Brain microvascular endothelial cell (primary cell): ENCODE measurements at regions not wholly inside any gene's neighbourhood (a gene's known extent, or its start where the extent isn't known, plus 50 kb on each side); places are given as distances from the start of the nearest gene placed in this dataset.

Experiments used
- DNase-seq: peaks from one replicate; pipeline ENCODE4 v3.0.0-alpha.2; 2020
- H3K27ac ChIP-seq: fragments of 250-450 bp; sonication (Bioruptor Pico); 2 replicates; pipeline ENCODE4 v1.5.1; 2020; ENCODE audit warnings: mild to moderate bottlenecking, moderate library complexity
- H3K27me3 ChIP-seq: fragments of 250-450 bp; sonication (Bioruptor Pico); replicated peaks from 2 replicates; pipeline ENCODE4 v1.5.1; 2020; ENCODE audit warnings: mild to moderate bottlenecking
- H3K36me3 ChIP-seq: fragments of 250-450 bp; sonication (Bioruptor Pico); replicated peaks from 2 replicates; pipeline ENCODE4 v1.5.1; 2020; ENCODE audit warnings: mild to moderate bottlenecking
- H3K4me3 ChIP-seq: 2 replicates; pipeline ENCODE4 v1.5.1; 2011; ENCODE audit warnings: low read depth, mild to moderate bottlenecking, control low read depth, low read length, moderate library complexity
- in situ Hi-C: cut with HindIII; loops from 2 replicates; pipeline ENCODE4 v1.10.0; 2017; ENCODE audit warnings: low sequenced_read_pairs, low pct_ligation_motif_present
- TF ChIP-seq, protein P1 (sequence below): IDR thresholded peaks from 2 replicates; pipeline ENCODE4 v1.5.1; 2011; ENCODE audit warnings: low read depth, mild to moderate bottlenecking, moderate library complexity, low read length, control low read depth, inconsistent platforms; ENCODE audit errors: missing control alignments

DNA sequence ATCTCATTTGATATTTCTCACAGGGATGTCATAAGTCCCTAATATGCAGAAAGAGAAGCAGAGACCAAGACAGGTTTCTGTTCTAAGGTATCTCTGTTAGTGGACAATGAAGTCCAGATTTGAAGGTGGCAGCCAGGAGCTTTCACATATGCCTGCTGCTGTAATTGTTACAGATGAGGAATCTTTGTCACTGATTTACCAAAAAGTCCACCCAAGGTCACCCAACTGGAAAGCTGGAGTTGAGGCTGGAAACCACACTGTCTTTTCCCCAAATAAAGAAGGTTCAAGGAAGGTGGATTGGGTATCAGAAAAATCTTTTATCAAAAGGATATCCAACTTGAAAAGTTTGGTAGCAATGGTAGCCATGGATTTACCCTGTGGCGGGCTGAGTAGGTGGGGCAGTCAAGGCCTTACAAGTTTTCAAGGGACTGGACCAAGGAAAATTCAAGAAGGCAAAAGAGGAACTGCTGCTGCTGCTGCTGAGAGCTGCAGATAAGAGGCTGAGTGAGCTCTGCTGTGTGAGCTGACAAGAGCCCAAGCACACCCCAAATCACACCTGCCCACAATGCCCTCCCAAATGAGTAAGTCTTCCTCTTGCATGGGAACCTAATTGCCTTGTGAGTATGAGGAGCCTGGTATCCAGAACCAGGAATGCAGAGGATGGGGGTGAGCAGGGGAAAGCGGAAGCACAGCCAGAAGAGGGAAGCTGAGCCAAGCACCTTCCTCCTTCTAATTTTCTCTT lies 241.2 kb downstream of the ANAPC1 start:
- Histone ChIP-seq H3K4me3 (no peak overlapping the region), H3K27ac (no peak overlapping the region), H3K27me3 (no peaks in the 10 kb centered on the region), H3K36me3 (no peaks in the 10 kb centered on the region)
- TF ChIP-seq, protein P1, sequence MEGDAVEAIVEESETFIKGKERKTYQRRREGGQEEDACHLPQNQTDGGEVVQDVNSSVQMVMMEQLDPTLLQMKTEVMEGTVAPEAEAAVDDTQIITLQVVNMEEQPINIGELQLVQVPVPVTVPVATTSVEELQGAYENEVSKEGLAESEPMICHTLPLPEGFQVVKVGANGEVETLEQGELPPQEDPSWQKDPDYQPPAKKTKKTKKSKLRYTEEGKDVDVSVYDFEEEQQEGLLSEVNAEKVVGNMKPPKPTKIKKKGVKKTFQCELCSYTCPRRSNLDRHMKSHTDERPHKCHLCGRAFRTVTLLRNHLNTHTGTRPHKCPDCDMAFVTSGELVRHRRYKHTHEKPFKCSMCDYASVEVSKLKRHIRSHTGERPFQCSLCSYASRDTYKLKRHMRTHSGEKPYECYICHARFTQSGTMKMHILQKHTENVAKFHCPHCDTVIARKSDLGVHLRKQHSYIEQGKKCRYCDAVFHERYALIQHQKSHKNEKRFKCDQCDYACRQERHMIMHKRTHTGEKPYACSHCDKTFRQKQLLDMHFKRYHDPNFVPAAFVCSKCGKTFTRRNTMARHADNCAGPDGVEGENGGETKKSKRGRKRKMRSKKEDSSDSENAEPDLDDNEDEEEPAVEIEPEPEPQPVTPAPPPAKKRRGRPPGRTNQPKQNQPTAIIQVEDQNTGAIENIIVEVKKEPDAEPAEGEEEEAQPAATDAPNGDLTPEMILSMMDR, result no peak
- DNase-seq, result no peak
- in situ Hi-C loops, result no loop called here

DNA sequence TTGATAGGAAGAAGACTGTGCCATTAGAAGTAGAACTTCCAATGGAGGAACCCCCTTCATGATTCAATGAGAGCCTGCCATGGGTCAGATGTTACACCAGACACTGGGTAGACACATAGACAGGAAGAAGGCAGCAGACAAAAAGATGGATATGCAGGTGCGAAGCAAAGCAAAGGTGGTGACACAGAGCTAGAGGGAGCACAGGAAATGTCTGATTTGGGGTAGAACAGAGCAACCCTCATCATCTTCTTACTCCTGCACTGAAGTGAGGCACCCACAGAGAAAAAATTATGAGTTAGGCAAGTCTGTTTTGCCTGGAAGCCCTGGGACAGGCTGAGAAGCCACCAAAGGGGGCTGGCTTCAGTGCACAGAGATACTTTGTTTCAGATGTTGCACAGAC lies 240.2 kb downstream of the ANAPC1 start:
- Histone ChIP-seq H3K27me3 (no peaks in the 10 kb centered on the region), H3K36me3 (no peaks in the 10 kb centered on the region), H3K4me3 (no peak overlapping the region), H3K27ac (no peak overlapping the region)
- TF ChIP-seq, protein P1, result no peak
- in situ Hi-C loops, result no loop called here
- DNase-seq, result no peak

GRCh38 chr2:111647359-111647758 lies 236.6 kb downstream of the ANAPC1 start:
- Histone ChIP-seq H3K27me3 (no peaks in the 10 kb centered on the region), H3K4me3 (no peak overlapping the region), H3K27ac (no peak overlapping the region), H3K36me3 (no peaks in the 10 kb centered on the region)
- no peak for DNase-seq
- in situ Hi-C loops, result no loop called here
- TF ChIP-seq, protein P1, result no peak

DNA sequence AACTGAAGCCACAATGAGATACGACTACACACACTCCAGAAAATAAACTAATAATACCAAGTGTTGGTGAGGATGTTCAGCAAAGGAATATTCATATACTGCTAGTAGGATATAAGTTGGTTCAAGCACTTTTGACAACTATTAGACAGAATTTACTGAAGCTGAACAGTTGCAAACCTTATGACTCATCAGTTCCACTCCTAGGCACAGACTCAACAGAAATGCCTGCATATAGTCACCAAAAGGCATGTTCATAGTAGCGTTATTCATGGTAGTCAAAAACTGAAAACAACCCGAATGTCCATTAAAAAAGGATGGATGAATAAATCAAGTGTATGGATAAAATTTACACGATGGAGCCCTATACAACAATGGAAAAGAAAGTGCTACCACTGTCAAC lies 232.0 kb downstream of the ANAPC1 start:
- H3K4me3 ChIP-seq, result no peak overlapping the region
- TF ChIP-seq, protein P1, result no peak
- no peaks in the 10 kb centered on the region for H3K27me3 ChIP-seq
- H3K27ac ChIP-seq, result no peak overlapping the region
- DNase-seq, result no peak
- no peaks in the 10 kb centered on the region for H3K36me3 ChIP-seq
- in situ Hi-C loops, result no loop called here

DNA sequence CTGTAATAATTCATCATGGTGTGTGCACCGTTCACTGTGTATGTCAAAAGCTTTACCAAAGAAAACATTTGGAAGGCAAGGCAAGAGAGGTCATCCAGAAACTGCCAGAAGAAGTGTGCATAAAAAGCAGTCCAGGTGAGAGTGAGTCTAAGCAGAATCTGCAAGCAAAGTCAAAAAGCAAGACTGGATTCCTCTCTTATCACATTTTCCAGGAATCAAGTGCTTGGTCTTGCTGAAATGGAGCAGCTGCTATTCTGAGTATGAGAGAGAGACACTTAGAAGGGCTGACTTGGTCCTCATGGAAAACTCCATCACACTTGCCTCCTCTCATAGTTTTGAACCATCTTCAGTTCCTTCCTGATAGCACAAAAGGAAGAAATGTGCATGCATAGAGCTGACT lies 231.3 kb downstream of the ANAPC1 start:
- no peaks in the 10 kb centered on the region for H3K36me3 ChIP-seq
- in situ Hi-C loops, result no loop called here
- no peak overlapping the region for H3K27ac ChIP-seq
- TF ChIP-seq, protein P1, result no peak
- no peaks in the 10 kb centered on the region for H3K27me3 ChIP-seq
- H3K4me3 ChIP-seq, result no peak overlapping the region
- DNase-seq, result no peak

DNA sequence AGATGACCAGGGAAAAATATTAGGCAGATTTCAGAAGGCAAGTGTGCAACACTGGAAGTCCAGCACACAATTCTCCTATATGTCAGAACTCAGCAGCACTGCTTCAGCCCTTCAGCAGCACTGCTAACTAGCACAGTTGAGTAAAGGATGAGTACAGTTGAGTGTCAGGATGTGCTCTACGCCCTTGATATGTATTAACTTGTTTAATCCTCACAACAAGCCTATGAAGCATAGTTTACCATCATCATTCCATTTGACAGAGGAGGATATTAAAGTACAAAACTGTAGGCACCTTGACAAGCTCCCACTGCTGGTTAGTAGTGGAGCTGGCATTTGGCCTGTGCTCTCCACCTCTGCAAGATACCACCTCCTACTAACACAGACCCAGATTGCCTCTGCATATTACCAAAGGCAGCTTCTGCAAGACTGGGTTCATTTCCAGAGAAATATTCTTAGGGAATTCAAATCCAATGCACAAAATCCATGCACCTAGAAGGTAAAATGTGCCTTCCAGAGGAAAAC lies 230.8 kb downstream of the ANAPC1 start:
- no peak for DNase-seq
- in situ Hi-C loops, result no loop called here
- Histone ChIP-seq H3K27me3 (no peaks in the 10 kb centered on the region), H3K4me3 (no peak overlapping the region), H3K27ac (no peak overlapping the region), H3K36me3 (no peaks in the 10 kb centered on the region)
- TF ChIP-seq, protein P1, result no peak
